Keratinocyte (primary cell): ENCODE measurements at regions not wholly inside any gene's neighbourhood (a gene's known extent, or its start where the extent isn't known, plus 50 kb on each side); places are given as distances from the start of the nearest gene placed in this dataset.

Experiments
- DNase-seq: peaks from one replicate; pipeline ENCODE4 v3.0.0-alpha.2; 2011; ENCODE audit warnings: low read depth, missing footprints, low spot score
- FAIRE-seq: peaks from 2 replicates; lab custom pipeline; 2011; peaks lifted over from hg19 to GRCh38; lab: Jason Lieb, UNC
- H2AFZ ChIP-seq: 2 replicates; pipeline ENCODE4 v1.6.0; 2012; ENCODE audit warnings: low read length, control low read depth, inconsistent platforms; ENCODE audit not compliant: control insufficient read depth
- H3K27ac ChIP-seq: 2 replicates; pipeline ENCODE4 v1.5.1; 2011; ENCODE audit warnings: low read length; ENCODE audit not compliant: control insufficient read depth, insufficient read depth
- H3K27me3 ChIP-seq: 3 replicates; pipeline ENCODE4 v1.6.0; 2011; ENCODE audit warnings: low read length; ENCODE audit not compliant: control insufficient read depth, insufficient read depth; ENCODE audit errors: extremely low read depth
- H3K36me3 ChIP-seq, 2 experiments: 2 replicates in 1 of 2; 3 replicates in 1 of 2; pipeline ENCODE4 v1.5.1; 2011; ENCODE audit warnings: low read length in 2 of 2, mild to moderate bottlenecking in 1 of 2; ENCODE audit not compliant: control insufficient read depth in 2 of 2, insufficient read depth in 2 of 2; ENCODE audit errors: extremely low read depth in 1 of 2
- H3K4me1 ChIP-seq: 3 replicates; pipeline ENCODE4 v1.5.1; 2011; ENCODE audit warnings: low read length; ENCODE audit not compliant: control insufficient read depth, insufficient read depth; ENCODE audit errors: extremely low read depth
- H3K4me2 ChIP-seq: 3 replicates; pipeline ENCODE4 v1.6.0; 2011; ENCODE audit warnings: low read depth, low read length; ENCODE audit not compliant: control insufficient read depth, insufficient read depth; ENCODE audit errors: extremely low read depth
- H3K4me3 ChIP-seq, 3 experiments: fragments of 200-600 bp in 1 of 3; sonication (generic) in 1 of 3; 2 replicates in 2 of 3; 3 replicates in 1 of 3; pipeline ENCODE4 v1.5.1; 2011 to 2016; ENCODE audit warnings: low read length in 3 of 3, mild to moderate bottlenecking in 3 of 3, control low read depth in 2 of 3, inconsistent platforms in 1 of 3, low read depth in 1 of 3, mixed read lengths in 1 of 3, mixed run types in 1 of 3, moderate library complexity in 1 of 3; ENCODE audit not compliant: control insufficient read depth in 2 of 3, insufficient read depth in 2 of 3; ENCODE audit errors: extremely low read depth in 1 of 3
- H3K79me2 ChIP-seq: 2 replicates; pipeline ENCODE4 v1.6.0; 2012; ENCODE audit warnings: low read length; ENCODE audit not compliant: control insufficient read depth, insufficient read depth
- H3K9ac ChIP-seq: 3 replicates; pipeline ENCODE4 v1.6.0; 2011; ENCODE audit warnings: low read length; ENCODE audit not compliant: control insufficient read depth, insufficient read depth; ENCODE audit errors: extremely low read depth
- H3K9me1 ChIP-seq: 3 replicates; pipeline ENCODE4 v1.6.0; 2011; ENCODE audit warnings: low read length; ENCODE audit not compliant: control insufficient read depth, insufficient read depth; ENCODE audit errors: extremely low read depth
- H3K9me3 ChIP-seq: 2 replicates; pipeline ENCODE4 v1.5.1; 2012; ENCODE audit warnings: low read depth, low read length; ENCODE audit not compliant: control insufficient read depth
- H4K20me1 ChIP-seq: 3 replicates; pipeline ENCODE4 v1.6.0; 2011; ENCODE audit warnings: low read length; ENCODE audit not compliant: control insufficient read depth, insufficient read depth; ENCODE audit errors: extremely low read depth
- CTCF ChIP-seq, 3 experiments: IDR thresholded peaks in 1 of 3; conservative IDR thresholded peaks in 1 of 3; optimal IDR thresholded peaks in 1 of 3; 2 replicates in 2 of 3; 3 replicates in 1 of 3; pipeline versions ENCODE3 to v1.5.1; 2011; ENCODE audit warnings: low read length in 3 of 3, mild to moderate bottlenecking in 3 of 3, moderate library complexity in 2 of 3, control low read depth in 1 of 3, inconsistent platforms in 1 of 3; ENCODE audit not compliant: insufficient read depth in 2 of 3; ENCODE audit errors: extremely low read depth in 1 of 3
- EZH2 ChIP-seq: IDR thresholded peaks from one replicate; pipeline ENCODE4 v1.6.1; 2012; ENCODE audit warnings: inconsistent platforms, mild to moderate bottlenecking, low read length, moderate library complexity
- dilution Hi-C: fragments of 300-500 bp; cut with MboI; formaldehyde crosslinking; loops from one replicate; pipeline ENCODE4 v1.7.0; 2020; ENCODE audit warnings: low sequenced_read_pairs; ENCODE audit not compliant: extremely low pct_ligation_motif_present

GRCh38 chr16:76942089-76942488 is 248.9 kb upstream of the MON1B start:
- DNase-seq = no peak
- Histone ChIP-seq H3K79me2 (no peaks in the 10 kb centered on the region), H3K4me2 (no peak overlapping the region), H2AFZ (no peak overlapping the region), H3K4me3 (no peak overlapping the region), H3K27me3 (no peaks in the 10 kb centered on the region), H3K9me3 (peaks cover 2% of the 10 kb centered on the region), H4K20me1 (no peaks in the 10 kb centered on the region), H3K9me1 (no peaks in the 10 kb centered on the region), H3K9ac (no peak overlapping the region), H3K4me1 (no peaks in the 10 kb centered on the region), H3K36me3 (no peaks in the 10 kb centered on the region), H3K27ac (no peak overlapping the region)
- TF ChIP-seq CTCF (optimal IDR thresholded peaks at IDR 0.05 in 1 of 3, IDR thresholded peaks at IDR 0.05 in 1 of 3, conservative IDR thresholded peaks at IDR 0.05 in 1 of 3; ENCODE audit: extremely low read depth in 1 of 3, insufficient read depth in 2 of 3, low read length in 3 of 3) (no peak), EZH2 (no peak)
- no peak for FAIRE-seq
- dilution Hi-C loops = no loop called here

- no peaks in the 10 kb centered on the region for H4K20me1 ChIP-seq
- FAIRE-seq (no peak), DNase-seq (no peak)
- no peak overlapping the region for H3K27ac ChIP-seq
- H3K9ac ChIP-seq = no peak overlapping the region
- H3K4me3 ChIP-seq = no peak overlapping the region
- H3K4me2 ChIP-seq = no peak overlapping the region
- no peaks in the 10 kb centered on the region for H3K27me3 ChIP-seq
- TF ChIP-seq EZH2 = no peak
- no peak for TF ChIP-seq CTCF (optimal IDR thresholded peaks at IDR 0.05 in 1 of 3, IDR thresholded peaks at IDR 0.05 in 1 of 3, conservative IDR thresholded peaks at IDR 0.05 in 1 of 3; ENCODE audit: extremely low read depth in 1 of 3, insufficient read depth in 2 of 3, low read length in 3 of 3)
- no peaks in the 10 kb centered on the region for H3K4me1 ChIP-seq
- dilution Hi-C loops = no loop called here
- no peaks in the 10 kb centered on the region for H3K36me3 ChIP-seq
- H2AFZ ChIP-seq = no peak overlapping the region
- no peaks in the 10 kb centered on the region for H3K79me2 ChIP-seq
- H3K9me3 ChIP-seq = peaks cover 2% of the 10 kb centered on the region
- no peaks in the 10 kb centered on the region for H3K9me1 ChIP-seq
These were observed 247.1 kb upstream of the MON1B start for GRCh38 chr16:76943921-76944320.
